ENCODE measurements at regions not wholly inside any gene's neighbourhood (a gene's known extent, or its start where the extent isn't known, plus 50 kb on each side); places are given as distances from the start of the nearest gene placed in this dataset.

DNA sequence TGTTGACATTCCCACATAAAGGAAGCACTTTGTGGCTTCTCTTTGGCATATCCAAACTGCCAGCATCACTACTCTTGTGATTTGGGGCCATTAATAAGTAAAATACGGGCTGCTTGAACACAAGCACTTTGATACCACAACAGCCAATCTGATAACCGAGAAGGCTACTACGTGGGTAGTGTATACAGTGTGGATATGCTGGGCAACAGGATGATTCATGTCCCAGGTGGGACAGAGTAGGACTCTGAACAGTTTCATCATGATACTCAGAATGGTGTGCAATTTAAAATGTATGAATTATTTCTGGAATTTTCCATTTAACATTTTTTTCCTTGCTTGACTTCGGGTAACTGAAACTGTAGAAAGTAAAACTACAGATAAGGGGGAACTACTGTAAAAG, 225.0 kb upstream of the DDHD1 start:
- no peaks in the 10 kb centered on the region for H3K36me3 ChIP-seq (ENCODE audit: control insufficient read depth, insufficient read depth, low read length)
- POLR2A ChIA-PET, result no interaction called here
- CTCF ChIA-PET, result no interaction called here

DNA sequence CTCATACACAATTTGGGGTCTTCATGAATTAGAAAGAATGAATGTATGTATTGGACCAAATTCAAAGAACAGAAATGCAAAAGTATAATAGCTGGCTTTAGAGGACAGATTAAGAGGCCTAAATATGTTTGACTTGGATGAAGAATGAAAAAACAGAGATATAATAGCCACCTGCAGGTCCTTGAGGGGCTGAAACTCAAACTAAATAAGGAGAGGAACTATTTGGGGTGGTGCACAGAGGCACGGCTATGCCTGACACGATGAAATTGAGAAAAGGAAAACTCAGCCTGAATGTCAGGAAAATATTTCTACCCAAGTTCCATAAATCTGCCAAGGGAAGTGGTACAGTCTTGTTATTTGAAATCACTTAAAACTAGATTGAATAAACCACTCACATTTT, 222.9 kb upstream of the DDHD1 start:
- Histone ChIP-seq H3K36me3 (ENCODE audit: control insufficient read depth, insufficient read depth, low read length) (no peaks in the 10 kb centered on the region), H3K27me3 (ENCODE audit: control insufficient read depth, insufficient read depth, low read length) (peaks cover 3% of the 10 kb centered on the region; the same call in 1 of the 2 replicates), H3K4me3 (ENCODE audit: low read depth, low read length) (no peak overlapping the region)
- ChIA-PET POLR2A (no interaction called here), CTCF (no interaction called here)
- TF ChIP-seq, protein P1, sequence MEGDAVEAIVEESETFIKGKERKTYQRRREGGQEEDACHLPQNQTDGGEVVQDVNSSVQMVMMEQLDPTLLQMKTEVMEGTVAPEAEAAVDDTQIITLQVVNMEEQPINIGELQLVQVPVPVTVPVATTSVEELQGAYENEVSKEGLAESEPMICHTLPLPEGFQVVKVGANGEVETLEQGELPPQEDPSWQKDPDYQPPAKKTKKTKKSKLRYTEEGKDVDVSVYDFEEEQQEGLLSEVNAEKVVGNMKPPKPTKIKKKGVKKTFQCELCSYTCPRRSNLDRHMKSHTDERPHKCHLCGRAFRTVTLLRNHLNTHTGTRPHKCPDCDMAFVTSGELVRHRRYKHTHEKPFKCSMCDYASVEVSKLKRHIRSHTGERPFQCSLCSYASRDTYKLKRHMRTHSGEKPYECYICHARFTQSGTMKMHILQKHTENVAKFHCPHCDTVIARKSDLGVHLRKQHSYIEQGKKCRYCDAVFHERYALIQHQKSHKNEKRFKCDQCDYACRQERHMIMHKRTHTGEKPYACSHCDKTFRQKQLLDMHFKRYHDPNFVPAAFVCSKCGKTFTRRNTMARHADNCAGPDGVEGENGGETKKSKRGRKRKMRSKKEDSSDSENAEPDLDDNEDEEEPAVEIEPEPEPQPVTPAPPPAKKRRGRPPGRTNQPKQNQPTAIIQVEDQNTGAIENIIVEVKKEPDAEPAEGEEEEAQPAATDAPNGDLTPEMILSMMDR (IDR thresholded peaks at IDR 0.05; ENCODE audit: insufficient read depth, low read depth, low read length), result no peak
- DNase-seq (ENCODE audit: low read depth), result no peak

More for the DNA sequence above, 225.0 kb upstream of the DDHD1 start:
- no peak overlapping the region for H3K4me3 ChIP-seq (ENCODE audit: low read depth, low read length)
- TF ChIP-seq, protein P1 (IDR thresholded peaks at IDR 0.05; ENCODE audit: insufficient read depth, low read depth, low read length), result no peak
- H3K27me3 ChIP-seq (ENCODE audit: control insufficient read depth, insufficient read depth, low read length), result no peaks in the 10 kb centered on the region
- no peak for DNase-seq (ENCODE audit: low read depth)

DNA sequence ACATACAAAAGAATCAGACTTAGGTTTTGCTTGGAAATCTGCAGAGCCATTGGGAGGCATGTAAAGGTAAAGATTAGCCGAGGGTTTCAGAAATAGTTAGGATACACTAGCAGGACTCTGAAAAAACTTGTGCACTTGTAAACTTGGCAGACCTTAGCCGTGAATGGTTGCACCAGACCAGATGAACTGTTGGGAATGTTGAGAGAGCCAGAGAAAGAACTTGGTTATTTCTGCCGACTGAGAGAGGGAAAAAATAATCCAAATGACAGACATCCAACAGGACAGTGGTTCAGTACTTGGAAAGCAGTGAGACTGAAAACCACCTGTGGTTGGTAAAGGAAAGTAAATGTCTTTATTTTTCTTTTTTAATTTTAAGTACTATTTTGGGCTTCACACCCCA, 222.5 kb upstream of the DDHD1 start:
- ChIA-PET POLR2A (no interaction called here), CTCF (no interaction called here)

DNA sequence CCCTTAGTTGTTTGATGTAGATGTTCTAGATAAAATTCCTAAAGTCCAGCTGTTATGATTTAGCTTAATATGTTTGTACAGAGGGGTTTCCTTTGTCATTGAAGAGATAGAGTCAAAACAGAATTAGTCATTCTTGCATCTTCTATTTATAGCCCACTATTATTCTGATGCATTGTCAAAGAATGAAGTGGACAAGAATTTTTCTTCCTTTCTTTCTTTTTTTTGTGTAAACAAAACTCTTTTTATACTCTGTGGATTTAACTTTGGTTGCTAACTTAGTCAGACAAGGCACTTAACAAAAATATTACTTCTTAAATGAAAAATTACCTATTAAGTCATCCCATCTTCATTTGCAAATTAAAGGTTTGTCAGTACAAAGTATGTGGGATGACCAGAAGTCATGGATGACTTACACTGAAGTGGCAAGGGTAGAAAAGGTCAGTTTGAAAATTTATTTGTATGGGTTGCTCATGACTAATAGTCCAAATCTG, 215.6 kb upstream of the DDHD1 start:
- TF ChIP-seq, protein P1 (IDR thresholded peaks at IDR 0.05; ENCODE audit: insufficient read depth, low read depth, low read length), result no peak
- ChIA-PET POLR2A (interaction anchor here (0.6 kb wide), 1 partner anchor 324 kb away, joined by 3 read pairs; no protein-coding TSS in a partner anchor), CTCF (interaction anchor here (0.8 to 2.6 kb wide), 4 partner anchors 14 to 979 kb away, joined by 3 to 9 read pairs (median 4); no protein-coding TSS in a partner anchor)
- H3K36me3 ChIP-seq (ENCODE audit: control insufficient read depth, insufficient read depth, low read length), result no peaks in the 10 kb centered on the region
- no peak overlapping the region for H3K4me3 ChIP-seq (ENCODE audit: low read depth, low read length)
- peak; percentile 94 for DNase-seq (ENCODE audit: low read depth)
- peaks cover 3% of the 10 kb centered on the region; the same call in 1 of the 2 replicates for H3K27me3 ChIP-seq (ENCODE audit: control insufficient read depth, insufficient read depth, low read length)

More for the DNA sequence above, 222.5 kb upstream of the DDHD1 start:
- no peaks in the 10 kb centered on the region for H3K36me3 ChIP-seq (ENCODE audit: control insufficient read depth, insufficient read depth, low read length)
- H3K27me3 ChIP-seq (ENCODE audit: control insufficient read depth, insufficient read depth, low read length), result peaks cover 3% of the 10 kb centered on the region; the same call in 1 of the 2 replicates
- H3K4me3 ChIP-seq (ENCODE audit: low read depth, low read length), result no peak overlapping the region
- no peak for DNase-seq (ENCODE audit: low read depth)
- TF ChIP-seq, protein P1 (IDR thresholded peaks at IDR 0.05; ENCODE audit: insufficient read depth, low read depth, low read length), result no peak

DNA sequence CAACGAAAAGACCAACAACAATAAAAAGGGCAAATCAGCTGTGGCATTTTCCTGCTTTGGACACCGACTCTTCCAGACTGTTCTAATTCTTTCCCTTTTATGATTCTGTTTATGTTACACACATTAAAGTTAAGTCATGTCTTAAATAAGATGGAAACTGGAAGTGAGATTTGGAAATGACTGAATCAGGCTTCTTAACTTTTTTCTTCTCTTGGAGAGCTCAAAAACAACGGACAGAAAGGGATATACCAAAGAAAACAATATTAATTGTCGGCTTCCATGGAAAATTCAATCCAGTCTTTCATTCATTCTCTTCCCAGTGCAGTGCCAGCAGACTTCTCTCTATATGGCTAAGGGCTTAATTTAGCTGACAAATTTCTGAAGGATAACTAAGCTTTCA, 214.9 kb upstream of the DDHD1 start:
- no peaks in the 10 kb centered on the region for H3K36me3 ChIP-seq (ENCODE audit: control insufficient read depth, insufficient read depth, low read length)
- ChIA-PET POLR2A (interaction anchor here (0.6 kb wide), 1 partner anchor 324 kb away, joined by 3 read pairs; no protein-coding TSS in a partner anchor), CTCF (interaction anchor here (0.8 to 2.6 kb wide), 5 partner anchors 11 to 980 kb away, joined by 3 to 9 read pairs (median 4); no protein-coding TSS in a partner anchor)
- DNase-seq (ENCODE audit: low read depth), result no peak
- peaks cover 3% of the 10 kb centered on the region; the same call in 1 of the 2 replicates for H3K27me3 ChIP-seq (ENCODE audit: control insufficient read depth, insufficient read depth, low read length)
- no peak overlapping the region for H3K4me3 ChIP-seq (ENCODE audit: low read depth, low read length)
- TF ChIP-seq, protein P1 (IDR thresholded peaks at IDR 0.05; ENCODE audit: insufficient read depth, low read depth, low read length), result no peak

Measured in BJ (cell line).